LoVo (cell line): ENCODE measurements at regions not wholly inside any gene's neighbourhood (a gene's known extent, or its start where the extent isn't known, plus 50 kb on each side); places are given as distances from the start of the nearest gene placed in this dataset.
"Not testable (repeated sequence)": the region's sequence is repeated elsewhere in the genome, so short reads cannot be mapped to it uniquely, and the experiment has no call there.

Source experiments
- DNase-seq: peaks from one replicate; pipeline ENCODE4 v3.0.0-alpha.2; 2016; ENCODE audit warnings: low spot score

DNA sequence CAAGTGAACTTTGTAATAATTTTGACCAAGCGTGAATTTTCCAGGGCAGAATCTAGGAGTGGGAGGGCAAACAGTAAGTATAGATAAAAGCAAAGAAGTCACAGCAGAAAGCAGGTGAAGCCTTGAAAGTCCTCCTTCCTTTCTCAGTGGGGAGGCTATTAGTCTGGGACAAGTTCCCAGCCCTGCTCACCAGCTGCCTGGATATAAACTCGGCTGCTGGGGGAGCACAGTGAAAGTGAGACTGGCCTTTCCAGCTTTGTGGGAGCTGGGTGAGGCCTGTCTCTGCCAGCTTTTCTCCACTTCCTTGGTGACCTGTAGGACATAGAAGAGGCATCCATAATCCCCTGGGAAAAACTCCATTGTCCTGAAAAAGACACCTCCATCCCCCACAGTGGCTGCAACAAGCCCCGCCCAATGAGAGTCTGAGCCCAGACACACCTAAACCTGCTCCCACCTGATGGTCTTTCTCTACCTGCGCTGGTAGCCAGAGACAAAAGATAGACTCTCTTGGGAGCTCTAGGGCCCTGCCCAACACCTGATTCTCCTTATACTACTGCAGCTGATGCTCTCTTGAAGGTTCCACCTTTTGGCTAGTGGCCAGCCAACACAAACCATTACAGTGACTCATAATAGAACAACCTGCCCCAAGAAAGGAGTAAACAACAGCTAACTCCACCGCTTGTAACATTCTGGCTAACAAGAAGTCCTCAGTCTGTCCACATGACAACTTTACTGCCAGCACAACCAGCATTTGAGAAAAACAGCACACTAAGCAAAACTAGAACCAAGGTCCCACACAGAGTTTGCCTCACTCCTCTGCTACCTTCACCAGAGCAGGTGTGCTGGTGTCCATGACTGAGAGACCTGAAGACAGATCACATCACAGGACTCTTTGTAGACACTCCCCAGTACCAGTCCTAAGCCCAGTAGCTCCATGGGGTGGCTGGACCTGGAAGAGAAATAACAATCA, 252.2 kb upstream of the SLITRK6 start:
- peak; percentile 48 for DNase-seq

DNA sequence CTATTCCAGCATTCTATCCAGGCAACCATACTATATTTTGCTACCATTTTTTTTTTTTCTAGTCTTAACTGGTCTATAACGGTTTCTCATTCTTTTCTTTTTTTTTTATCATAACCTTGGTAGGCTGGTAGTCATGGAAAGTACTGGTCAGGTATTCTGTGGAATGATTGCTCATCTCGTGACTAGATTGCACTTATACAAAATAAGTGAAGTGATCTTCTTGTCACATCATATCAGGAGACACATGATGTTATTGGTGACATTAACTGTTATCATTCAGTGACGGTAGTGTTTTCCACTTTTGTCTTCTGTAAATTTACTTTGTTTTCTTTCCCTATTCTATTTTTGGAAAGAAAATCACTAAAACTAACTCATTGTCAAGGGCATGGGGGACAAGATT, 239.3 kb upstream of the SLITRK6 start:
- DNase-seq, result no peak

DNA sequence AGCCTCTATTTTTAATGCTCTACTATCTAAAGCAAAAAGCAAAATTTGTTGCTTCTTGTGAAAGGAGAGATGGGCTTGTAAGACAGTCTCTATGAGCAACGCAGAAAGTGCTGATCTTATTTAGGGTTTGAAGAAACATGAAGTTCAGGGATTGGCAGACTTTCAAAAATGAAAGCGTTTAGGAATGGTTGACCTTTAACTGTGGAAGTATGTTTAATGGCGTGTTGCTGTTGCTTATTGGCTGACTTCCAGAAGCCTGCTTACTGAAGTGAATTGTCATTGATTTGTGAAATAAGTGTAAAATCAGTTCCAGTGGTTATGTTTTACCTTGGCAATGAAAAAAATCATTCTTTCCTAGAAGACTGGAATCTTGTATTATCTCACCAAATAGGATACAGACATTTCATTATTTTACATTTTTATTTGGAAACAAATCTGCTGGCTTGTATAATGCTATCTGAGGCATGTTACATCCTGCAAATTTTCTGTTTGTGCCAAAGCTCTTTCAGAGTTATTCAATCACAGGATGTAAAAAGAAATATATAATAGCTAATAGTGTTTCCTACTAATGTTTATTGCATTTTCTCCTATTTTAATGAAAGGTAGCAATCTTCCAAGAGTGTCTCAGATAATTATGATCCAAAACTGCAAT, 221.3 kb upstream of the SLITRK6 start:
- no peak for DNase-seq

DNA sequence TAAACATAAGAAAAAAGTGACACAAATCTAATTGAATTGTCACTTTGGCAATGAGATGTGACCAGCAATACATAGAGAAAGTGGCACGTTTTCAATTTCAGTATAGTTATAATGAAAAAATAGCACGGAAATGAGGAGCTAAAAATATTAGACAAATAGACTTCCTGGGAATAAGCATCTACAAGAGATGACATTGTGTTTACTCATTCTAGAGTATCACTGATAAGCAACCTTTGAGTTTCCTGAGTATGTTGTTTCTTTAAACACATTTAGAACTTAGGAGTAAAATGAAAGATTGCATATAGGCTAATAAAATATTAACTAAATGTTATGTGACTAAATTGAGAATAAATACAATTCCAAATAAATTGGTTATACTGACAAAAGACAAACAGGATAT, 207.1 kb upstream of the SLITRK6 start:
- DNase-seq, result no peak

DNA sequence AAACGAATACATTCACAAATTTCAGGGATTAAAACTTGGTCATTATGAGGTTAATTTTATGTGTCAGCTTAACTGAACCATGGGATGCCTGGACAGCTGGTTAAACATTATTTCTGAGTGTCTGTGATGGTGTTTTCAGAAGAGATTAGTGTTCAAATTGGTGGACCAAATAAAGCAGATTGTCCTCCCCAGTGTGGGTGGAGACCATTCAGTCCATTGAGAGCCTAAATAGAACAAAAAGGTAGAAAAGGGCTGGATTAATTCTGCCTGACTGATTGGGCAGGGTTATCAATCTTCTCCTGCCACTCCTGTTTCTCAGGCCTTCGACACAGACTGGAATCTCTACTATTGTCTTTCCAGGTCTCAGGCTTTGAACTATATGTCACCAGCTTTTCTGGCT, 203.8 kb upstream of the SLITRK6 start:
- DNase-seq, result no peak

DNA sequence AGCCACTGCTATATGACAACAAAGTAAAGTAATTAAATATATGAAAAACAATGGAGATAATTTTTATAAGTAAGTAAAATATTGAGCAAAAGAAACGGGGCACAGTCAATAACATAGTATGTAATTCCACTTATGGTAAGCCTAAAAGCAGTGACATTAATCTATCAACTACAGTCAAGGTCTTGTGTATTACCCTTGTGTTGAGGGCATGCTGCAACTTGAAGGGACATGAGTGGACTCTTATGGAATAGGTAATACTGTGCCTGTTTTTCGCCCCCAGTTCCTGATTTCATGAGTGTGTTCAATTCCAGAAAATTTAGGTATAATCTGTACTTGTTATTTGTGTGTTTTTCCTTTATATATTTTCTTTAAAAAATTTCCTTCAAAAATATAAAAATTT, 201.3 kb upstream of the SLITRK6 start:
- no peak for DNase-seq

DNA sequence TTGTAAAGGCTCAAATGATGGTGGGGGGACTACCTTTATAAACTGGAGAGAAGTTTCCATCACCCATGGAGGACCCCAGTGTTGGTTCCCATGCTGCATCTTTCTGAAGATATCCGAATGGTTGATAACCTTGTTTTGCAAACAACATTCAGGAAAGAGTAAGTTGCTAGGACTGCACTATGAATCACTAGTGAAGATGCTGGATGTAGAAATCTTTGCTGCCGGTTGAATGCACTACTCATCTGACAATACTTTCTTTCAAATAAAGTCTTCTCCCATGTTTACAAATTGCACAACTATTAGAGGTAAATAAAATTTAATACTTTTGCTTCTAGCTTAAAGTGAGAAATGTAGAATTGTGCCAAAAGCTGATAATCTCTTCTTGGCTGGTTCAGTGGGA, 198.4 kb upstream of the SLITRK6 start:
- no peak for DNase-seq

DNA sequence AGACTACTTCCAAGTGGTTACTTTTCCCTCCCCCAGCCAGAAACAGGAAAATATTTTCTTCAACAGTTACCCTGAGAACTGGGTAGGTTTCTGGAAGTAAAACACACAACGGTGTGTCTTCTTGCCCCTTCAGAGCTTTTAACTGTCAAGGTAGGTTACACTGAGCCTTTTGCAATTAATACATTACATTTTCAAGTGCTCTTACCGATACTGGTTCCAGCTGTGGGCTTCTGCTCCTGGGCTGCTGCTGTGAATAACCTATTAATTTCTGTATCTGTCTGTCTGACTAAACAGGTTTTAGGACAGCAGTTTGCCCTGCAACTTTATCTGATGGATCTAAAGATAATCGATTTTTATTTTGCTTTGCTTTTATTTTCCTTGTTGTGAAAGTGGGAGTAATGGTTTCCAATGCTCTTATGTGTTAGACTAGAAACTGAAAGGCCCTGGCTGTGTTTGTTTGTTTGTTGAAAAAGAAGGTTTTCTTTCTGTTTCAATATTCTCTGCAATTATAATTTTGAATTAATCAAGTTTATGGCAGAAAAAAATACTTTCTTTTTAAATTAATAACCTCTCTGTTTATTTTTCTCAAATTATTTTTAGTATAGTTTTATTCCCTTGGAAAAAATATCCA, 196.7 kb upstream of the SLITRK6 start:
- DNase-seq, result no peak

DNA sequence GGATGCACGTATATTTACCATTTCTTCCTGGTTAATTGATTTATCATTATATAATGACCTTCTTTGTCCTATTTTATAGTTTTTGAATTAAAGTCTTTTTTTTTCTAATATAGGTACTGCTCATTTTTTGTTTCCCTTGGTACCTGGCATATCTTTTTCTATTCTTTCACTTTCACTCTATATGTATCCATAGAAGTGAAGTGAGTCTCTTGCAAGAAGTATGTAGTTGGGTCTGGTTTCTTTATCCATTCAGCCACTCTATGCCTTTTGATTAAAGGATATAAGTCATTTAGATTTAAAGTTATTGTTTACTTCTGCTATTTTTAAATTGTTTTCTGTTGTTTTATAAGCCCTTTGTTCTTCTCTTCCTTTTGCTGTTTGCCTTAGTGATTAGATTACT, 194.3 kb upstream of the SLITRK6 start:
- no peak for DNase-seq

DNA sequence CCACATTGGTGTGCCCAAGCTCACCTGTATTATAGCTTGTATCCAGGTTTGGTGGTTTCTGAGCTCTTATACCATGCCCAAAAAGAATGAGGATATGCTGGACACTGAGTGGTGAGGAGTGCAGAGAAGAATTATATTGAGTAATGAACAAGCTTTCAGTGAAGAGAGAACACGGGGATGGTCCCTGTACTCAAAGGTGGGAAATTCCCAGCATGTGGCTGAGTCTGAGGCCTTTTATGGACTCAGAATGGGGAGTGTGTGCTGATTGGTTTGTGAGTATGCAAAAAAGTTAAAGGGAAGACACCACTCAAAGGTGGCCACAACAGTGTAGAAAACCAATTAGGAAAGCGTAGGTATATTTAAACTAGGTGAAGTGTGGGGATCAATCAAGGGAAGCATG, 191.2 kb upstream of the SLITRK6 start:
- no peak for DNase-seq

DNA sequence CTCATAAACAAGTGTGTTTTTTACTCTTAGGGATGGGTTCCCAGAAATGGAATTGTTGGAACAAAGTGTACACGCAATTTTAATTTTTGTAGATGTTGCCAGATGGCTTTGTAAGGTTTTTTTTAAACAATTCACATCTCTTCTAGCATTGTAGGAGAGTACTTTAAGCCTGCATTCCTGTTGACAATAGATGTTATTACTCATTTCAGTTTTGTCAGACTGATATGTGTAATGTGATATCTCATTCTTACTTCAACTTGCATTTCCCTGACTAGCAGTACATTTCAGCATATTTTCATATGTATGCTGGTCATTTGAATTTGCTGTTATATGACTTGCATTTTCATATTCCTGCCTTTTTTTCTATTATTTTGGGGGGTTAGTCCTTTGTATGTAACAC, 186.6 kb upstream of the SLITRK6 start:
- DNase-seq, result no peak

DNA sequence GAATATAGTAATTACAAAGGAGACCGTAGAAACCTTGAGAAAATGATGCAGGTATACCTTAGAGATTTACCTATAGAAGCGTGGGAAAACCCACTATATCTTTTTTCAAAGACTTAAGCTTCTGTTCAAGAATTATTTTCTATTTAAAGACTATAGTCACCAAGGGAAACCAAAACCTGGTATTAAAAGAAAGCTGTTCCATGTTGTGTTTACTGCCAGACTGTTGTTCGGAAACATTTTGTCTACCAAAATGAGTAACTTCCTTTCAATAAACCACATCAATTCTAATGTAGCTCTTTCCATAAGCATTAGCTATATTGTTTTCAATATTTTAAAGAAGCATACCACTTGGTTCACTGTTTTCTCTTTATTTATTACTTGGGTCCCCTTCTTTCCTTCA, 182.9 kb upstream of the SLITRK6 start:
- DNase-seq, result no peak

DNA sequence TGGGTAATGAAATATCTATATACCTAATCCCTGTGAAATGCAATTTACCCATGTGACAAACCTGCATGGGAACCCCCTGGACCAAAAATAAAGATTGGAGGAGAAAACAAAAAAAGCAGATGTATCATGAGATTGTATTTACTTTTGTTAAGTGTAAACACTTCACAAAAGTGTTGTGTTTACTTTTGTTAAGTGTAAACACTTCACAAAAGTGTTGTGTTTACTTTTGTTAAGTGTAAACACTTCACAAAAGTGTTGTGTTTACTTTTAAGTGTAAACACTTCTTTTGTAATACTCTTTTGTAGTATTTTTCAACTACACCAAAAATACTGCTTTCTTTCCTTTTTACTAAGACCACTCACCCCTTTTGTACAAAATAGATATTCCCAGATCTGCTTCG, 181.2 kb upstream of the SLITRK6 start:
- not testable (repeated sequence) for DNase-seq

DNA sequence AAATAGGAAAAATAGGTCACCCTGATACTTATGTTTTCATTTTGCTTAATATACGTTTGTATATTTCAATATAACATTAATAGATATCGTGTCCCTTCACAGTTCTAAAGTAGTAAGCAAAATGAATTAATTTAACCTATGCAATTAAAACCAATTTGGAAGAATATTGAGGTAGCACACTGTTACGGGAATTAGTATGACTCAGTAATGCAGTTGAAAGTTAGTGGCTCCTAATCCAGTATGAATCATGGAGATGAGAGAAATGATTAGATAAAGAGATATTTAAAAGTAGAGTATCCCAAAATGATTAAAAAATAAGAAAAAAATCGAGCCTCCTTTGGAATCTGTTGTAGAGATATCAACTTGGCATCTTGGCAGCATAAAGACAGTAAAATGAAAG, 177.0 kb upstream of the SLITRK6 start:
- no peak for DNase-seq

DNA sequence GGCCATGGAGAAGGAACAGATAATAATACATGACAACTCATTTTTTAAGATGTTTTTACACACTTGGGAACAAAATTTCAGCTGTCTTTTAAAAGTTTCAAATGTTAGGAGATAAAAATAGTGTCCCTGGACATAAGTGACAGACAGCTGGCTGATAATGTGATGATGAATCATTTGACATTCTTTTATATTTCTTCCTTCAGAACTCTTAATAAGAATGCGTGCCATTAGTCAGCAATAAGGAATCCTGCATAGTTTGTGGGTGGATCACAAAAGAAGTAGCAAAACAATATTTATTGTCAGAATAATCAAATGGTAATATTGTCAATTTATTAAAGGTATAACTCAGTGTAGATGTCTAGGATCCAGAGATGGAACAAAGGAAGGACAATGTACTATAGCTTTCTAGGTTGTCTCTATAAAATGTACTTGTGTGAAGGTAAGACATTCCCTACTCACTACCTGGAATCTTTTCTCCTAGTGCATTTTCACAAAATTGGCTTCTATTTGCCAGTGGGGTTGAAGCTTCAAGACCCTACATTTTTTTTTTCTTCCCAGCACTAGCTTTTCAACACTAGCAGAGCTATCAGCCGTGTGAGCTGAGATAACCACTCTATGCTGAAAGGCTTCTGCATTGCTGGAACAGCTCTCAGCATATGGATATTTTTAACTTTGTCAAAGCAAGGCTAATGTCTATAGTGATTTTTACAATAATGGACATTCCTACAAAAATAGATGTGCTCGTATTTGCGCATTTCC, 175.6 kb upstream of the SLITRK6 start:
- no peak for DNase-seq

DNA sequence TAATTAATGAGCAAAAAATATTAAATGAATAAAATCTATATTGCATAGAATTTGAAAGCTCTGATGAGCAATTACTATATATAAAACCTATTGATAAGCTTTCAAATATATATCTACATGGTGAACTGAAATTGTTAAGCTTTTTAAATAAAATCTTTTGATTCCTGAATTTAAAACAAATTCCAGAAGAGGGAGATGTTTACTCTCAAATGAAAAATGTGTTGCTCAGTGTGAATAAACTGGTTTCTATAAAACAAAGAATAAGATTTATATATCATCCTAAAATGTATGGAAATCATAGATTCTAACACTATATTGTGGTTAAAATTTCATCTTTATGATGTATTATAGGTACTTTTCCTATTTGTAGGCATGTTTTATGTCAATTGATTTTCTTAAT, 171.5 kb upstream of the SLITRK6 start:
- no peak for DNase-seq

DNA sequence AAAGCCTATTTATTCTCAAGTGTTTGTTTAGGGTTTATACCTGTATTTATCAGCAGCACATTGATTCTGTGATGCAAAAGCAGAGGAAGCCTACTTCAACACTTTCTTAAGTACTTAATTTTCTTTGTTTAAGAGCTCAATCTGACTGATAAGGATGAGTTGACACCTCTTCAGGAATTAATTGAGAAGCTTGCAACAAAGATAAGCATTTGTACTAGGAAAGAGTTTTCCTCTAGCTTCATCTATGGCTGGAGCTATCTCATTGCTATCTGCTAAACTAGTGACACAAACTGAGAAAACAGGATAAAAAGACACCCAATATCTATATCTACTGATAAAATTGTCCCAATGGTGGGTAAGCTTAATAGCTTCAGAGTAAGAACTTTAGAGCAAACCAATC, 170.1 kb upstream of the SLITRK6 start:
- no peak for DNase-seq

DNA sequence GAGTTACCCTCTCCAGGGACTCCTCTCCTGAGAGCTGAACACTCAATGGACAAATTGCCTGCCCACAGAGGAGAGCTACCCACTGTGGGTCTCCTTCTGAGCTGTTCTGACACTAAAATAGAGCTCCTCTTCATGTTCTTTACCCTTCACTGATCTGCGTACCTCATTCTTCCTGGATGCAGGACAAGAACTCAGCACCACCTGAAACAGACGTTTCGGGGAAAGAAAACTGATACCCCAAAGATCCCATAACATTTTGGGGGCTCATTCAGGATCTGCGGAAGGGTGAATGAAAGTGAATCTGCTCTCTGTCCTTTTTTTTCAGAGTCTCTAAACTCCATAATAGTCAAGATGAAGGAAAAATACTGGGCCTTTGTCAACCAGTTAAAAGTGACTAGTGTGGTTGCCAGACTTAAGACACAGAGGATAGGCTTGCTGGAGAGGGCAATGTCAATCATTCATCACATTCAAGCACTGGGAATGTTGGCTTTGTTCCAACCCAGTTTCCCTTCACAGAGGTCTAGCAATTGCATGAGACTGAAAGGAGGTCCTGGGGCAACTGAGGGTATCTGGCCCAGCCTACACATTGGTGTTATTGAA, 136.7 kb upstream of the SLITRK6 start:
- DNase-seq, result no peak

DNA sequence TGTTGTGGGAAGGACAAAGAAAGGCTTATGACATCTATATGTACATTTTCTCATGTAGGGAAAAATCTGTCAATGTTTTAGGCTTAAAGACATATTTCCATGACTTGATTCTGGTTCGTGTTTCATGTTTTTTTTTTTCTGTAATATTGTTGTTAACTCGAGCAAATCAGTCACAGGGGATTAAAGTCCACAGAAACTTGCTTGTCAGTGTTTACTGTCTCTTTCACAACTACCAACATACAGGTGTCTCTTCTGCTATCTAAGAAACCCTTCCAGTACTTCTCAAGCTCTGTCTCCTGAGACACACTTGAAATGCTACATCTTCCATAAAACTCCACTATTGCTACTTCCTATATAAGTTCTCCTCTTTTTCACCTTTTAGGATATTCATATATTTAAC, 130.9 kb upstream of the SLITRK6 start:
- DNase-seq, result no peak

DNA sequence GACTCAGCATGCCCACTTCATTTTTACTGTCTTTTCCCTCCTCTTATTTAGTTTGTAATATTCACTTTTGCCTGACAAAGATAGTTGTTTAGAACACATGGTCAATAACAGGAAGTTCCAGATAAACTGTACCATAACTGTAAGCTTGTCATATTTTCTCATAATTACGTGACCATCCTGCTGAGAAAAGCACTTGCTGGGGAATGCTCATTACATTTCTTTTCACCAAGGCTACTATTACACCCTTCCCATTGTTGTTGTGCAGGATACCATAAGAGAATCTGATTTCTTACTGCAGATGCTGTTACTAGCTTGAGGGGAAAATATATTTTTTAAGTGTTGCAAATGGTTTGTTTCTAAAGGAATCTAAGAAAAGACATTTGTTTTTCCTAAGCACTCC, 111.7 kb upstream of the SLITRK6 start:
- DNase-seq, result no peak

DNA sequence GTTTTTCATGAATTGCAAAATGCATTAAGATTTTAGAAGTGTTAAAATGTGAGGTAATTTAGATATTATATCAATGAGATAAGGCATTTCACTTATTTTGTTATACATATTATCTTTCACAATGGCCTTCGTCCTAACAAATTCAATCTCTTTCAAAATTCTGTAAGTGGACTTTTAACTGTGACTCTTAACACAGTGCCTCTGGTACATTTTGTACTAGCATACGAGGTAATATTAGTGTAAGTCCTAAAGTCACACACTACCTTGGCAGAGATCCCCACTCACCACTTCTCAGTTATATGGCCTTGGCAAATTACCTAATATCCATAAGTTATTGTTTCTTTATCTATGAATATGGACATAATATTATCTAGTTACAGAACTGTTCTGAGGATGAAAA, 101.3 kb upstream of the SLITRK6 start:
- DNase-seq, result no peak
